ENCODE measurements at regions not wholly inside any gene's neighbourhood (a gene's known extent, or its start where the extent isn't known, plus 50 kb on each side); places are given as distances from the start of the nearest gene placed in this dataset.

DNA sequence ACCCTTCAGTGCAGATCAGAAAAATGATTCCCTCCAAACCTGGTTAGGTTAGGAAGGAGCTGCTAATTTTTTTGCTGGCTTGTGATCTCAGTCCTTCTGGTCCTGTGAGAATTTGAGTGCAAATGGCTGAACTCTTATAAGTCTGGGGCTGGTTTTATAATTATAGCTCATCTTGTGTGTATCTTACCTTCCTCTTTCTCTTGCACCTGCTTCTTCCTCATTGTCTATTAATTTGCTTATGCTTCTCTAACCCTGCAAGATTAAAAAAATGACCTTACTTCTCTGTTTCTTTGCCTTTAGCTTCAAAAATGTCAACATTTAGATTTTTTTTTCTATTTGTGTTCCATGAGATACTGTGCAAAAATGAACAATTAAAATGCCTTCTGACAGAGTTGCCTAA, 576.2 kb downstream of the DHX35 start:
- Histone ChIP-seq H3K9me3 (ENCODE audit: control insufficient read depth in 5 of 5, low read length in 5 of 5) (peaks cover 0 to 3% (median 0%) of the 10 kb centered on the region in 5 donors), H3K4me1 (ENCODE audit: control insufficient read depth in 5 of 5, insufficient read depth in 5 of 5, low read length in 5 of 5) (no peaks in the 10 kb centered on the region), H3K27me3 (ENCODE audit: control insufficient read depth in 5 of 5, insufficient read depth in 4 of 5, low read length in 5 of 5) (no peaks in the 10 kb centered on the region), H3K27ac (ENCODE audit: low read depth, low read length) (no peak overlapping the region), H3K4me3 (ENCODE audit: low read depth in 1 of 5, low read length in 5 of 5) (no peak overlapping the region), H3K36me3 (ENCODE audit: control insufficient read depth in 5 of 5, insufficient read depth in 5 of 5, low read length in 5 of 5) (no peaks in the 10 kb centered on the region), H3K9ac (ENCODE audit: low read length in 5 of 5) (no peak overlapping the region)

DNA sequence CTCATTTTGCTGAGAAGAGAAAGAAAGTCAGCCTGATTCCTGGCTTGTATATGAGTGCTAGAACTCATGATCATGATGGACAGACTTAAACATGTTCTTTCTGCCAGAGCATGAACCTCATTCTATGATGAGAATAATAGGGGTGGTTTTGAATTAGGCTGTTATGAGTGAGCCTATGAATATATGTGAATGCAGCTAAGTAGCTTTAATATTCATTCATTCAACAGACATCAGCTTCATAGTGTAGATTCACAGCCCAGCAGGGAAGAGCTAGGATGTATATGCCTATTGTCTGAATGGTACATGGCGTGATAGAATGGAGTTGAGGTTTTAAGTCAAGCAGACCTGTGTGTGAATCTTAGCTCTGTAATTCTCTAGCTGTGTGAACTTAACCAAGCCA, 573.2 kb downstream of the DHX35 start:
- Histone ChIP-seq H3K4me1 (ENCODE audit: control insufficient read depth in 5 of 5, insufficient read depth in 5 of 5, low read length in 5 of 5) (peaks cover 0 to 3% (median 0%) of the 10 kb centered on the region in 5 donors), H3K27ac (ENCODE audit: low read depth, low read length) (no peak overlapping the region), H3K27me3 (ENCODE audit: control insufficient read depth in 5 of 5, insufficient read depth in 4 of 5, low read length in 5 of 5) (peaks cover 0 to 3% (median 0%) of the 10 kb centered on the region in 5 donors), H3K9ac (ENCODE audit: low read length in 5 of 5) (no peak overlapping the region), H3K36me3 (ENCODE audit: control insufficient read depth in 5 of 5, insufficient read depth in 5 of 5, low read length in 5 of 5) (no peaks in the 10 kb centered on the region), H3K4me3 (ENCODE audit: low read depth in 1 of 5, low read length in 5 of 5) (no peak overlapping the region), H3K9me3 (ENCODE audit: control insufficient read depth in 5 of 5, low read length in 5 of 5) (no peaks in the 10 kb centered on the region)

DNA sequence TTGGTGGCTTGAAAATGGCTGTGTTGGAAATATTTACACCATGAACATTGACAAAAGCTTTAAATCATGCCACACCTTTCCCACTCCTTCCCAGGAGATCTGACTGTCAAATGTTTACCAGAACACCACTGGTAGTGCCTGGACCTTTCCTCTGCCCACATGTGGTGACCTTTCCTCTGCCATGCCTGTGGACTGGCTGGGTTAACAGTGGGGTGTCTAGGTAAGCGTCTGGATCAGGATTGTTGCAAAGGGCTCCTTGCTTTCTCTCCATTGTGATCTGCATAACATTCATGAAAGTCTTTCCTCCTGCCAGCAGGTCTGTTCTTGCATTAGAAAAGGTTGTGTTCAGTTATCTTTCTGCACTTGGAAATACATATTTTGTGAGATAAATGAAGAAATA, 572.7 kb downstream of the DHX35 start:
- Histone ChIP-seq H3K27ac (ENCODE audit: low read depth, low read length) (no peak overlapping the region), H3K9me3 (ENCODE audit: control insufficient read depth in 5 of 5, low read length in 5 of 5) (no peaks in the 10 kb centered on the region), H3K4me1 (ENCODE audit: control insufficient read depth in 5 of 5, insufficient read depth in 5 of 5, low read length in 5 of 5) (peaks cover 0 to 3% (median 0%) of the 10 kb centered on the region in 5 donors), H3K27me3 (ENCODE audit: control insufficient read depth in 5 of 5, insufficient read depth in 4 of 5, low read length in 5 of 5) (peaks cover 0 to 3% (median 0%) of the 10 kb centered on the region in 5 donors), H3K36me3 (ENCODE audit: control insufficient read depth in 5 of 5, insufficient read depth in 5 of 5, low read length in 5 of 5) (no peaks in the 10 kb centered on the region), H3K9ac (ENCODE audit: low read length in 5 of 5) (no peak overlapping the region), H3K4me3 (ENCODE audit: low read depth in 1 of 5, low read length in 5 of 5) (no peak overlapping the region)

DNA sequence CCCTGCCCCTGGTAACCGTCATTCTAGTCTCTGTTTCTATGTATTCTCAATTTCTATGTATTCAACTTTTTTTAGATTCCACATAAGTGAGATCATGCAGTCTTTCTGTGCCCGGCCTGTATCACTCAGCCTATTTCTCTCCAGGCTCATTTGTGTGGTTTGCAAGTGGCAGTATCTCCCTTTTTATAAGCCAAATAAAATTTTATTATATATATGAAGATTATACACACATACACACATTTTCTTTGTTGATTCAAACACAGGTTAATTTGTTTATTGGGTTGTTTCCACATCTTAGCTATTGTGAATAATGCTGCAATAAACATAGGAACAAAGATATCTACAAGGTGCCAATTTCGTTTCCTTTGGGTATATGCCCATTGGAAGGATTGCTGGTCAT, 571.7 kb downstream of the DHX35 start:
- Histone ChIP-seq H3K9ac (ENCODE audit: low read length in 5 of 5) (no peak overlapping the region), H3K4me1 (ENCODE audit: control insufficient read depth in 5 of 5, insufficient read depth in 5 of 5, low read length in 5 of 5) (peaks cover 0 to 3% (median 0%) of the 10 kb centered on the region in 5 donors), H3K27ac (ENCODE audit: low read depth, low read length) (no peak overlapping the region), H3K9me3 (ENCODE audit: control insufficient read depth in 5 of 5, low read length in 5 of 5) (no peaks in the 10 kb centered on the region), H3K27me3 (ENCODE audit: control insufficient read depth in 5 of 5, insufficient read depth in 4 of 5, low read length in 5 of 5) (peaks cover 0 to 3% (median 0%) of the 10 kb centered on the region in 5 donors), H3K4me3 (ENCODE audit: low read depth in 1 of 5, low read length in 5 of 5) (no peak overlapping the region), H3K36me3 (ENCODE audit: control insufficient read depth in 5 of 5, insufficient read depth in 5 of 5, low read length in 5 of 5) (no peaks in the 10 kb centered on the region)

DNA sequence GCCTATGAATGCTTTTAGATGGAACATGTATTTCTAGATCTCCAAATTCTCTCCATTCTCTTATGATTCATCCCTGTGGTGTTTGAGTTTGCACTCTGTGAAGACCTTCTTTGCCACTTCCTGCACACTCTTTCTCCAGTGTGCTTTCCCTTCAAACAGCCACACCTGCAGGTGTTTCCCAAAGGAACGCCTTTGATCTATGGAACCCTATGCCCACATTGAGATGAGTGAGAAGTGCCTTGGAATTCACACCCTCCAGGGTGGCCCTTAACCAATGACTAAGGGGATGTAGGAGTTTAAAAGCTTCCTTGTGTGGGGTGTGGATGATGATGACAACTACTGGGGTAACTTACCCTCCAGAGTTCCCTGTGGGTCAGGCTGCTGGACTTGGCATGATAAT, 570.1 kb downstream of the DHX35 start:
- Histone ChIP-seq H3K9ac (ENCODE audit: low read length in 5 of 5) (no peak overlapping the region), H3K27me3 (ENCODE audit: control insufficient read depth in 5 of 5, insufficient read depth in 4 of 5, low read length in 5 of 5) (peaks cover 0 to 6% (median 2%) of the 10 kb centered on the region in 5 donors), H3K36me3 (ENCODE audit: control insufficient read depth in 5 of 5, insufficient read depth in 5 of 5, low read length in 5 of 5) (no peaks in the 10 kb centered on the region), H3K9me3 (ENCODE audit: control insufficient read depth in 5 of 5, low read length in 5 of 5) (no peaks in the 10 kb centered on the region), H3K27ac (ENCODE audit: low read depth, low read length) (no peak overlapping the region), H3K4me1 (ENCODE audit: control insufficient read depth in 5 of 5, insufficient read depth in 5 of 5, low read length in 5 of 5) (peaks cover 0 to 3% (median 0%) of the 10 kb centered on the region in 5 donors), H3K4me3 (ENCODE audit: low read depth in 1 of 5, low read length in 5 of 5) (no peak overlapping the region)

DNA sequence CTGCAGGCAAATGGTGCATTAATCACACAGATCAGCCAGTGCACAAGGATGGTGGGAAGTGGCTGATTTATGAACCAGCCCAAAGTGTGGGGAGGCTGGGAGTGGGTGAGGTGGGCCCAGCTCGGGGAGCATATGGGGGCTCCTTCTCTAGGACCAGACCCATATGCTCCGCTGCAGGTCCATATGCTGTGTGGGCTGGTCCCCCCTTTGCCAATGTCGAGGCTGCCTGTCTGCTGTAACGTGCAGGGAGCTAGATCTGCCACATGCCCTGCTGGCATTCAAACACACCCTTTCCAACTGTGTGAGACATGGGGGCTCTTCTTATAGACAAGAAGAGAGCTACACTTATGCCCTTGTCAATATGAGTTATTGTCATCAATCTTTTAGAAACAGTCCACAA, 566.3 kb downstream of the DHX35 start:
- Histone ChIP-seq H3K36me3 (ENCODE audit: control insufficient read depth in 5 of 5, insufficient read depth in 5 of 5, low read length in 5 of 5) (no peaks in the 10 kb centered on the region), H3K27ac (ENCODE audit: low read depth, low read length) (no peak overlapping the region), H3K4me1 (ENCODE audit: control insufficient read depth in 5 of 5, insufficient read depth in 5 of 5, low read length in 5 of 5) (peaks cover 0 to 3% (median 0%) of the 10 kb centered on the region in 5 donors), H3K9me3 (ENCODE audit: control insufficient read depth in 5 of 5, low read length in 5 of 5) (no peaks in the 10 kb centered on the region), H3K9ac (ENCODE audit: low read length in 5 of 5) (no peak overlapping the region), H3K27me3 (ENCODE audit: control insufficient read depth in 5 of 5, insufficient read depth in 4 of 5, low read length in 5 of 5) (peaks cover 0 to 6% (median 2%) of the 10 kb centered on the region in 5 donors), H3K4me3 (ENCODE audit: low read depth in 1 of 5, low read length in 5 of 5) (no peak overlapping the region)

DNA sequence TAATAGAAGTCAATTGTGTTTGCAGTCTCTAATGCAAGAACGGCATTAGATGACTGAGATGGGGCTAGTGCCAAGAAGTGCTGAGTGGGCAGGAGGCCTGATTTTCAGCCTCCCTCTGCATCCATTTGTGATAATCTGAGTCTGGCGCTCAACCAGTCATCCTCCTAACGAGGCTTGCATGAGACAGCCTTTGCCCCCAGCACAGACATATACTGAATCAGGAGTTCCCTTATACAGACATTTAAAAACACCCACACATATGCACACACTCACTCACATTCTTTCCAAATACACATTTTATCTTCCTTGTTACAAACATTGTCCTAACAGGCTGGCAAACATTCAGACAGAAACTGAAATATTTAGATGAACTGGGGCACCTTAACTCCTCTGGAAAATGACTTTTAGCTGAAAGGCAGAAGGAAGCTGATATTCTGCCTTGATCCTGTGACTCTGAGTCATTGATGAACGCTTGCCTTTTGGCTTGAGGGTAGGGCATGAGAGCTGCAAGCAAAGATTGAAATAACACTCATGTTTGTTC, 562.3 kb downstream of the DHX35 start:
- Histone ChIP-seq H3K9ac (ENCODE audit: low read length in 5 of 5) (no peak overlapping the region), H3K36me3 (ENCODE audit: control insufficient read depth in 5 of 5, insufficient read depth in 5 of 5, low read length in 5 of 5) (no peaks in the 10 kb centered on the region), H3K9me3 (ENCODE audit: control insufficient read depth in 5 of 5, low read length in 5 of 5) (no peaks in the 10 kb centered on the region), H3K27ac (ENCODE audit: low read depth, low read length) (no peak overlapping the region), H3K27me3 (ENCODE audit: control insufficient read depth in 5 of 5, insufficient read depth in 4 of 5, low read length in 5 of 5) (peaks cover 0 to 5% (median 0%) of the 10 kb centered on the region in 5 donors), H3K4me3 (ENCODE audit: low read depth in 1 of 5, low read length in 5 of 5) (no peak overlapping the region), H3K4me1 (ENCODE audit: control insufficient read depth in 5 of 5, insufficient read depth in 5 of 5, low read length in 5 of 5) (no peaks in the 10 kb centered on the region)

DNA sequence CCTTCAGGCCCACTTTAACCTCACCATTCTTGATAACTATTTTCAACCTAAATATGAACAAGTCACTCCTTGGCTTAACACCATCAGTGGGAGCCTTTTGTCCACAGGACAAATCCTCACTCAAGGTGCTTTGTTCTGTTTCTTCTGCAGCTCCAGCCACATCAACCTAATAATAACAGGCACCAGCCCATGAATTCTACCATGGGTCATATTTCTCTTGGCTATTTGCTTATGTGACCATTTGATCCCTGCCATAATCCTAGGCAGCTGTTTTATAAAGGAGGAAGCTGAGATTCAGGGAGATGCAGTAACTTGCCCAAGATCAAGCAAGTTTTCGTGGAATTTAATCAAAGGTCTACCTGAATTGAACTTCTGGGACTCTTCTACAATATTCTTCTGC, 561.3 kb downstream of the DHX35 start:
- Histone ChIP-seq H3K9ac (ENCODE audit: low read length in 5 of 5) (no peak overlapping the region), H3K4me3 (ENCODE audit: low read depth in 1 of 5, low read length in 5 of 5) (no peak overlapping the region), H3K9me3 (ENCODE audit: control insufficient read depth in 5 of 5, low read length in 5 of 5) (no peaks in the 10 kb centered on the region), H3K4me1 (ENCODE audit: control insufficient read depth in 5 of 5, insufficient read depth in 5 of 5, low read length in 5 of 5) (no peaks in the 10 kb centered on the region), H3K27ac (ENCODE audit: low read depth, low read length) (no peak overlapping the region), H3K27me3 (ENCODE audit: control insufficient read depth in 5 of 5, insufficient read depth in 4 of 5, low read length in 5 of 5) (peaks cover 0 to 4% (median 0%) of the 10 kb centered on the region in 5 donors), H3K36me3 (ENCODE audit: control insufficient read depth in 5 of 5, insufficient read depth in 5 of 5, low read length in 5 of 5) (no peaks in the 10 kb centered on the region)

DNA sequence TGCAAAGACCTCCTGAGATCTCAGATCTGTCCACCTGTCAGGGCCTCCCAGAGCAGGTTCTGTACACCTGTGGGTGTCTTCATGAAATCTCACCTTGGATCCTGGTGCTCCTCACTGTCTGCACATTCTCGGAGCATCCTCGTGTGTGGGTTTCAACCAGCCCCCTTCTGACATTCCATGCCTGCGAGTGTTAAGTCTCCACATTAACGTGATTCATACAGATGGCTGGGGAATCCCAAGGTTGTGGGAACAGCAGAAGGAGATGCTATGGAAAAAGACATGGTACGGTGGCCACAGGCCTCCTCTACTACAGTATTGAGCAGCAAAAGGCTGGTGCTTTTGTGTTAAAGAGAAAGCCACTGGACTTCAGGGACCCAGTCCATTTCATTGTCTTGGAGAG, 556.5 kb downstream of the DHX35 start:
- H3K36me3 ChIP-seq (ENCODE audit: control insufficient read depth in 5 of 5, insufficient read depth in 5 of 5, low read length in 5 of 5), result no peaks in the 10 kb centered on the region
- H3K27me3 ChIP-seq (ENCODE audit: control insufficient read depth in 5 of 5, insufficient read depth in 4 of 5, low read length in 5 of 5), result no peaks in the 10 kb centered on the region
- no peak overlapping the region for H3K4me3 ChIP-seq (ENCODE audit: low read depth in 1 of 5, low read length in 5 of 5)
- no peak overlapping the region for H3K9ac ChIP-seq (ENCODE audit: low read length in 5 of 5)
- no peaks in the 10 kb centered on the region for H3K4me1 ChIP-seq (ENCODE audit: control insufficient read depth in 5 of 5, insufficient read depth in 5 of 5, low read length in 5 of 5)
- H3K9me3 ChIP-seq (ENCODE audit: control insufficient read depth in 5 of 5, low read length in 5 of 5), result peaks cover 0 to 2% (median 0%) of the 10 kb centered on the region in 5 donors
- no peak overlapping the region for H3K27ac ChIP-seq (ENCODE audit: low read depth, low read length)

DNA sequence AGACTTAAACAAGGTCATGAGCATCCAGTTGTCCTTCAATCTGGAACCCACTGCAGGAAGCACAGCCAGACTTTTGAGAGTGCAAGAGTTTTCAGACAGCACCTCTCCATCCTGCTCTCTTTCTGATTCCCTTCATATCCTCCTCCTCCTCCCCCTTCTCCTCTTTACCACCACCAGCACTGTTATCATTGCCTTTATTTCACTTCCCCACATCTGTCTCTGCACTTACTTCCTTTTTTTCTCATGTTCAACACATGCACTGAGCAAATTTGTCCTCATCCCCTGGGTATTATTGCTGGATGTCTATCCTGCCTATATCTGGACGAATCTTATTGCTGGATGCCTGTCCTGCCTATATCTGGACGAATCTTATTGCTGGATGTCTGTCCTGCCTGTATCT, 554.8 kb downstream of the DHX35 start:
- H3K4me3 ChIP-seq (ENCODE audit: low read depth in 1 of 5, low read length in 5 of 5), result no peak overlapping the region
- no peaks in the 10 kb centered on the region for H3K36me3 ChIP-seq (ENCODE audit: control insufficient read depth in 5 of 5, insufficient read depth in 5 of 5, low read length in 5 of 5)
- H3K9me3 ChIP-seq (ENCODE audit: control insufficient read depth in 5 of 5, low read length in 5 of 5), result peaks cover 0 to 2% (median 0%) of the 10 kb centered on the region in 5 donors
- no peak overlapping the region for H3K27ac ChIP-seq (ENCODE audit: low read depth, low read length)
- no peaks in the 10 kb centered on the region for H3K27me3 ChIP-seq (ENCODE audit: control insufficient read depth in 5 of 5, insufficient read depth in 4 of 5, low read length in 5 of 5)
- H3K4me1 ChIP-seq (ENCODE audit: control insufficient read depth in 5 of 5, insufficient read depth in 5 of 5, low read length in 5 of 5), result no peaks in the 10 kb centered on the region
- H3K9ac ChIP-seq (ENCODE audit: low read length in 5 of 5), result no peak overlapping the region

Measured in subcutaneous abdominal adipose tissue (tissue), 5 donors.